OCI-LY1 (cell line): ENCODE measurements at regions not wholly inside any gene's neighbourhood (a gene's known extent, or its start where the extent isn't known, plus 50 kb on each side); places are given as distances from the start of the nearest gene placed in this dataset.

Experiments
- CTCF ChIP-seq: fragments of 200-600 bp; sonication (generic), shearing (Covaris generic); IDR thresholded peaks from 2 replicates; pipeline ENCODE4 v1.5.1; 2017; ENCODE audit warnings: mild to moderate bottlenecking, antibody characterized with exemption, low read length, moderate library complexity, mixed read lengths
- EZH2 ChIP-seq: fragments of 200-600 bp; sonication (generic), shearing (Covaris generic); IDR thresholded peaks from 2 replicates; pipeline ENCODE4 v1.8.0; 2017; ENCODE audit warnings: borderline replicate concordance, mixed run types, mild to moderate bottlenecking, antibody characterized with exemption, low read length, moderate library complexity, mixed read lengths

GRCh38 chr9:12060811-12061210 is 632.4 kb upstream of the TYRP1 start:
- TF ChIP-seq CTCF (no peak), EZH2 (no peak)
